ENCODE measurements at regions not wholly inside any gene's neighbourhood (a gene's known extent, or its start where the extent isn't known, plus 50 kb on each side); places are given as distances from the start of the nearest gene placed in this dataset.

- Histone ChIP-seq H3K9me3 (ENCODE audit: control insufficient read depth in 5 of 5, low read length in 5 of 5) (peaks cover 0 to 4% (median 2%) of the 10 kb centered on the region in 5 donors), H3K4me3 (ENCODE audit: low read depth in 1 of 5, low read length in 5 of 5) (no peak overlapping the region), H3K9ac (ENCODE audit: low read length in 5 of 5) (no peak overlapping the region), H3K4me1 (ENCODE audit: control insufficient read depth in 5 of 5, insufficient read depth in 5 of 5, low read length in 5 of 5) (peaks cover 0 to 6% (median 0%) of the 10 kb centered on the region in 5 donors), H3K27me3 (ENCODE audit: control insufficient read depth in 5 of 5, insufficient read depth in 4 of 5, low read length in 5 of 5) (peaks cover 37 to 48% (median 42%) of the 10 kb centered on the region in 5 donors), H3K27ac (ENCODE audit: low read depth, low read length) (no peak overlapping the region), H3K36me3 (ENCODE audit: control insufficient read depth in 5 of 5, insufficient read depth in 5 of 5, low read length in 5 of 5) (no peaks in the 10 kb centered on the region)
Observed at GRCh38 chr5:176725521-176726280, 78.4 kb downstream of the TSPAN17 start.

GRCh38 chr5:176726746-176727527 lies 79.7 kb downstream of the TSPAN17 start:
- no peak overlapping the region for H3K4me3 ChIP-seq (ENCODE audit: low read depth in 1 of 5, low read length in 5 of 5)
- no peak overlapping the region for H3K9ac ChIP-seq (ENCODE audit: low read length in 5 of 5)
- H3K4me1 ChIP-seq (ENCODE audit: control insufficient read depth in 5 of 5, insufficient read depth in 5 of 5, low read length in 5 of 5): peaks cover 0 to 6% (median 0%) of the 10 kb centered on the region in 5 donors
- peaks cover 40 to 48% (median 42%) of the 10 kb centered on the region in 5 donors for H3K27me3 ChIP-seq (ENCODE audit: control insufficient read depth in 5 of 5, insufficient read depth in 4 of 5, low read length in 5 of 5)
- H3K36me3 ChIP-seq (ENCODE audit: control insufficient read depth in 5 of 5, insufficient read depth in 5 of 5, low read length in 5 of 5): no peaks in the 10 kb centered on the region
- H3K27ac ChIP-seq (ENCODE audit: low read depth, low read length): no peak overlapping the region
- H3K9me3 ChIP-seq (ENCODE audit: control insufficient read depth in 5 of 5, low read length in 5 of 5): peaks cover 0 to 11% (median 6%) of the 10 kb centered on the region in 5 donors

- Histone ChIP-seq H3K27ac (ENCODE audit: low read depth, low read length) (no peak overlapping the region), H3K27me3 (ENCODE audit: control insufficient read depth in 5 of 5, insufficient read depth in 4 of 5, low read length in 5 of 5) (peaks cover 40 to 48% (median 46%) of the 10 kb centered on the region in 5 donors)
Observed at GRCh38 chr5:176727528-176727900, 80.2 kb downstream of the TSPAN17 start.

GRCh38 chr5:176727983-176728675 lies 80.8 kb downstream of the TSPAN17 start:
- peaks cover 0 to 11% (median 6%) of the 10 kb centered on the region in 5 donors for H3K9me3 ChIP-seq (ENCODE audit: control insufficient read depth in 5 of 5, low read length in 5 of 5)
- H3K9ac ChIP-seq (ENCODE audit: low read length in 5 of 5): no peak overlapping the region
- peaks cover 0 to 6% (median 0%) of the 10 kb centered on the region in 5 donors for H3K4me1 ChIP-seq (ENCODE audit: control insufficient read depth in 5 of 5, insufficient read depth in 5 of 5, low read length in 5 of 5)
- H3K4me3 ChIP-seq (ENCODE audit: low read depth in 1 of 5, low read length in 5 of 5): no peak overlapping the region
- H3K27ac ChIP-seq (ENCODE audit: low read depth, low read length): no peak overlapping the region
- H3K36me3 ChIP-seq (ENCODE audit: control insufficient read depth in 5 of 5, insufficient read depth in 5 of 5, low read length in 5 of 5): no peaks in the 10 kb centered on the region
- peaks cover 40 to 48% (median 45%) of the 10 kb centered on the region in 5 donors for H3K27me3 ChIP-seq (ENCODE audit: control insufficient read depth in 5 of 5, insufficient read depth in 4 of 5, low read length in 5 of 5)

More at GRCh38 chr5:176727528-176727900, 80.2 kb downstream of the TSPAN17 start:
- no peak overlapping the region for H3K9ac ChIP-seq (ENCODE audit: low read length in 5 of 5)
- H3K9me3 ChIP-seq (ENCODE audit: control insufficient read depth in 5 of 5, low read length in 5 of 5): peaks cover 0 to 11% (median 6%) of the 10 kb centered on the region in 5 donors
- no peak overlapping the region for H3K4me3 ChIP-seq (ENCODE audit: low read depth in 1 of 5, low read length in 5 of 5)
- H3K4me1 ChIP-seq (ENCODE audit: control insufficient read depth in 5 of 5, insufficient read depth in 5 of 5, low read length in 5 of 5): peaks cover 0 to 6% (median 0%) of the 10 kb centered on the region in 5 donors
- no peaks in the 10 kb centered on the region for H3K36me3 ChIP-seq (ENCODE audit: control insufficient read depth in 5 of 5, insufficient read depth in 5 of 5, low read length in 5 of 5)

- peaks cover 0 to 11% (median 6%) of the 10 kb centered on the region in 5 donors for H3K9me3 ChIP-seq (ENCODE audit: control insufficient read depth in 5 of 5, low read length in 5 of 5)
- no peaks in the 10 kb centered on the region for H3K36me3 ChIP-seq (ENCODE audit: control insufficient read depth in 5 of 5, insufficient read depth in 5 of 5, low read length in 5 of 5)
- no peak overlapping the region for H3K9ac ChIP-seq (ENCODE audit: low read length in 5 of 5)
- H3K27ac ChIP-seq (ENCODE audit: low read depth, low read length): no peak overlapping the region
- peaks cover 0 to 6% (median 0%) of the 10 kb centered on the region in 5 donors for H3K4me1 ChIP-seq (ENCODE audit: control insufficient read depth in 5 of 5, insufficient read depth in 5 of 5, low read length in 5 of 5)
- no peak overlapping the region for H3K4me3 ChIP-seq (ENCODE audit: low read depth in 1 of 5, low read length in 5 of 5)
- H3K27me3 ChIP-seq (ENCODE audit: control insufficient read depth in 5 of 5, insufficient read depth in 4 of 5, low read length in 5 of 5): peaks cover 38 to 53% (median 47%) of the 10 kb centered on the region in 5 donors
Observed at GRCh38 chr5:176728831-176729251, 81.5 kb upstream of the UNC5A start.

- H3K27me3 ChIP-seq (ENCODE audit: control insufficient read depth in 5 of 5, insufficient read depth in 4 of 5, low read length in 5 of 5): peaks cover 35 to 51% (median 46%) of the 10 kb centered on the region in 5 donors
- H3K36me3 ChIP-seq (ENCODE audit: control insufficient read depth in 5 of 5, insufficient read depth in 5 of 5, low read length in 5 of 5): no peaks in the 10 kb centered on the region
Observed at GRCh38 chr5:176730815-176731475, 79.4 kb upstream of the UNC5A start.

GRCh38 chr5:176731506-176732160 lies 78.7 kb upstream of the UNC5A start:
- no peaks in the 10 kb centered on the region for H3K36me3 ChIP-seq (ENCODE audit: control insufficient read depth in 5 of 5, insufficient read depth in 5 of 5, low read length in 5 of 5)
- no peak overlapping the region for H3K4me3 ChIP-seq (ENCODE audit: low read depth in 1 of 5, low read length in 5 of 5)
- H3K9me3 ChIP-seq (ENCODE audit: control insufficient read depth in 5 of 5, low read length in 5 of 5): peaks cover 0 to 11% (median 6%) of the 10 kb centered on the region in 5 donors
- no peak overlapping the region for H3K27ac ChIP-seq (ENCODE audit: low read depth, low read length)
- H3K9ac ChIP-seq (ENCODE audit: low read length in 5 of 5): no peak overlapping the region
- peaks cover 35 to 46% (median 45%) of the 10 kb centered on the region in 5 donors for H3K27me3 ChIP-seq (ENCODE audit: control insufficient read depth in 5 of 5, insufficient read depth in 4 of 5, low read length in 5 of 5)
- peaks cover 0 to 5% (median 0%) of the 10 kb centered on the region in 5 donors for H3K4me1 ChIP-seq (ENCODE audit: control insufficient read depth in 5 of 5, insufficient read depth in 5 of 5, low read length in 5 of 5)

More at GRCh38 chr5:176730815-176731475, 79.4 kb upstream of the UNC5A start:
- Histone ChIP-seq H3K9me3 (ENCODE audit: control insufficient read depth in 5 of 5, low read length in 5 of 5) (peaks cover 0 to 11% (median 6%) of the 10 kb centered on the region in 5 donors), H3K27ac (ENCODE audit: low read depth, low read length) (no peak overlapping the region), H3K4me1 (ENCODE audit: control insufficient read depth in 5 of 5, insufficient read depth in 5 of 5, low read length in 5 of 5) (peaks cover 0 to 6% (median 0%) of the 10 kb centered on the region in 5 donors), H3K4me3 (ENCODE audit: low read depth in 1 of 5, low read length in 5 of 5) (no peak overlapping the region), H3K9ac (ENCODE audit: low read length in 5 of 5) (no peak overlapping the region)

GRCh38 chr5:176732306-176732705 lies 78.1 kb upstream of the UNC5A start:
- H3K36me3 ChIP-seq (ENCODE audit: control insufficient read depth in 5 of 5, insufficient read depth in 5 of 5, low read length in 5 of 5): no peaks in the 10 kb centered on the region
- H3K27me3 ChIP-seq (ENCODE audit: control insufficient read depth in 5 of 5, insufficient read depth in 4 of 5, low read length in 5 of 5): peaks cover 34 to 48% (median 42%) of the 10 kb centered on the region in 5 donors
- H3K9ac ChIP-seq (ENCODE audit: low read length in 5 of 5): no peak overlapping the region
- H3K4me3 ChIP-seq (ENCODE audit: low read depth in 1 of 5, low read length in 5 of 5): no peak overlapping the region
- no peak overlapping the region for H3K27ac ChIP-seq (ENCODE audit: low read depth, low read length)
- peaks cover 0 to 11% (median 6%) of the 10 kb centered on the region in 5 donors for H3K9me3 ChIP-seq (ENCODE audit: control insufficient read depth in 5 of 5, low read length in 5 of 5)
- peaks cover 0 to 4% (median 0%) of the 10 kb centered on the region in 5 donors for H3K4me1 ChIP-seq (ENCODE audit: control insufficient read depth in 5 of 5, insufficient read depth in 5 of 5, low read length in 5 of 5)

All from subcutaneous abdominal adipose tissue (tissue), 5 donors.